ENCODE measurements at regions not wholly inside any gene's neighbourhood (a gene's known extent, or its start where the extent isn't known, plus 50 kb on each side); places are given as distances from the start of the nearest gene placed in this dataset.

GRCh38 chr14:83133981-83134645, 1600.5 kb upstream of the SEL1L start:
- TF ChIP-seq CTCF (IDR thresholded peaks at IDR 0.05) (no peak), EP300 (IDR thresholded peaks at IDR 0.05) (no peak), POLR2AphosphoS5 (IDR thresholded peaks at IDR 0.05) (no peak), POLR2A (IDR thresholded peaks at IDR 0.05) (no peak)

Measured in upper lobe of left lung (tissue), 4 donors.